Activated B cell treated with CpG ODN at 0.5 μM for 24 hours (primary cell): ENCODE measurements at regions not wholly inside any gene's neighbourhood (a gene's known extent, or its start where the extent isn't known, plus 50 kb on each side); places are given as distances from the start of the nearest gene placed in this dataset.

Source experiments
- ATAC-seq: fragments of 200-7000 bp; cut with Tn5 transposase; one replicate; pipeline ENCODE4 v1.10.0; 2021; ENCODE audit warnings: low read depth, mild to moderate bottlenecking, moderate library complexity
- CTCF ChIA-PET: fragments of 350-600 bp; sonication (Branson Sonifier 250); formaldehyde crosslinking; loops from one replicate; lab custom pipeline; 2021; ENCODE audit warnings: antibody characterized with exemption; lab: Charles Lee
- POLR2A ChIA-PET: fragments of 350-600 bp; sonication (Branson Sonifier 250); formaldehyde crosslinking; loops from one replicate; lab custom pipeline; 2021; ENCODE audit warnings: antibody characterized with exemption; lab: Charles Lee
- DNase-seq: peaks from one replicate; pipeline ENCODE4 v3.0.0; 2022
- H3K27ac Mint-ChIP-seq: one replicate; pipeline ENCODE4 v1.8.0; 2020; ENCODE audit warnings: mixed read lengths
- H3K27me3 Mint-ChIP-seq: one replicate; pipeline ENCODE4 v1.8.0; 2021; ENCODE audit warnings: mixed read lengths
- H3K36me3 Mint-ChIP-seq: one replicate; pipeline ENCODE4 v1.8.0; 2021; ENCODE audit warnings: low read depth, mixed read lengths
- H3K4me1 Mint-ChIP-seq: one replicate; pipeline ENCODE4 v1.8.0; 2021; ENCODE audit warnings: mixed read lengths
- H3K4me3 Mint-ChIP-seq: one replicate; pipeline ENCODE4 v1.8.0; 2020; ENCODE audit warnings: mild to moderate bottlenecking, mixed read lengths
- H3K9me3 Mint-ChIP-seq: one replicate; pipeline ENCODE4 v1.8.0; 2020; ENCODE audit warnings: mixed read lengths
- CTCF ChIP-seq: fragments of 200-600 bp; IDR thresholded peaks from one replicate; pipeline ENCODE4 v1.8.0; 2022; ENCODE audit warnings: antibody characterized with exemption, mild to moderate bottlenecking
- intact Hi-C: fragments of 100-400 bp; cut with micrococcal nuclease; formaldehyde crosslinking; loops from one replicate; pipeline ENCODE4 v1.15.1; 2024

DNA sequence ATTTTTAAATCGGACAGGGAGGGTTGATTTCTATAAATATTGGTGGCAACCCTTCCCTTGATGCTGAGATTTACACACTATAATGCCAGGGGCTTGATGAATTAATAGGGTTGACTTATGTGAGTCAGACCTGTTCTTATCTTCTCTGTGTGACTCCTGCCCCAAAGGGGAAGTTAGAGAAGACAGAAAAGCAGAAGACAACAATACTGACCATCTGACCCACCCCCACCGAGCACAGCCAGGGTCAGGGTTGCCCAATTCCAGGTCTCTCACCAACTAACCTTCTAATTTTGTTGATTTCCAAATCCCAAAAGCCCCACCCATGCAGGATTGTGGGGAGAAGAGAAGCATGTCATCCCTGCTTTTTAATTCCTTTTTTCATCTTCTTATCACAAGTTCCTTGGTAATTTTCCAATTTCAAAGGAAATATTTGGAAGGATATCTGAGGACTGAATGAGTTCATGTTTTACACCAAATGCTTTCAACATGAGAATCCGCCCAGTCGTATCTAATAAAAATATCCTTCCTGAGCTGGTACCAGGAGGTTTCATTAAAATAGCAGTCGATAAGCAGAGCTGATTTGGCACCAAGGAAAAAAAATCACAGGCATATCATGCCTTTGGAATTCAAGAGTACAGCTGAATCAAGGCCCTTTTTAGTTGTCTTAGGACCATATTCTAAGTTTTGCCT, 603.4 kb upstream of the CDH11 start:
- POLR2A ChIA-PET, result no interaction called here
- CTCF ChIA-PET, result no interaction called here
- intact Hi-C loops, result no loop called here
- DNase-seq, result no peak
- no peaks in the 10 kb centered on the region for H3K4me1 Mint-ChIP-seq
- no peaks in the 10 kb centered on the region for H3K36me3 Mint-ChIP-seq
- no peak overlapping the region for H3K27ac Mint-ChIP-seq
- H3K9me3 Mint-ChIP-seq, result no peaks in the 10 kb centered on the region
- H3K27me3 Mint-ChIP-seq, result no peaks in the 10 kb centered on the region
- ATAC-seq, result no peak
- H3K4me3 Mint-ChIP-seq, result no peak overlapping the region
- no peak for TF ChIP-seq CTCF

DNA sequence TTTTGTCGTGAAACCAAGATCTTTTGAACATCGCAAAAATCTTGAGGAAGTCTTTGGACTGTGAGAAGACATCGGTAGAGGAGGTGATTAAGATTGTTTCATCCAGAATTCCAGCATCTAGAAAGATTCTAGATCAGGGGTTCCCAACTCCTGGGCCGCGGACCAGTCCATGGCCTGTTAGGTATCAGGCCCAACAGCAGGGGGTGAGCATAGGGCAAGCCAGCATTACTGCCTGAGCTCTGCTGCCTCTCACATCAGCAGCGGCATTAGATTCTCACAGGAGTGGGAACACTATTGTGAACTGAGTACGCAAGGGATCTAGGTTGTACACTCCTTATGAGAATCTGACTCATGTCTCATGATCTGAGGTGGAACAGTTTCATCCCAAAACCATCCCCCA, 600.6 kb upstream of the CDH11 start:
- Mint-ChIP-seq H3K27me3 (no peaks in the 10 kb centered on the region), H3K4me1 (no peaks in the 10 kb centered on the region), H3K27ac (no peak overlapping the region), H3K4me3 (no peak overlapping the region), H3K36me3 (no peaks in the 10 kb centered on the region), H3K9me3 (no peaks in the 10 kb centered on the region)
- POLR2A ChIA-PET, result no interaction called here
- no peak for ATAC-seq
- no peak for DNase-seq
- no peak for TF ChIP-seq CTCF
- CTCF ChIA-PET, result no interaction called here
- intact Hi-C loops, result no loop called here

GRCh38 chr16:65717846-65718245, 596.0 kb upstream of the CDH11 start:
- no peaks in the 10 kb centered on the region for H3K9me3 Mint-ChIP-seq
- CTCF ChIA-PET, result no interaction called here

GRCh38 chr16:65716737-65717700, 595.2 kb upstream of the CDH11 start:
- no peak for TF ChIP-seq CTCF
- Mint-ChIP-seq H3K36me3 (no peaks in the 10 kb centered on the region), H3K27me3 (no peaks in the 10 kb centered on the region), H3K4me1 (no peaks in the 10 kb centered on the region), H3K4me3 (no peak overlapping the region), H3K9me3 (no peaks in the 10 kb centered on the region), H3K27ac (no peak overlapping the region)
- ChIA-PET CTCF (no interaction called here), POLR2A (no interaction called here)
- intact Hi-C loops, result no loop called here
- no peak for DNase-seq
- ATAC-seq, result no peak

More at GRCh38 chr16:65717846-65718245, 596.0 kb upstream of the CDH11 start:
- Mint-ChIP-seq H3K36me3 (no peaks in the 10 kb centered on the region), H3K4me1 (no peaks in the 10 kb centered on the region), H3K27me3 (no peaks in the 10 kb centered on the region), H3K4me3 (no peak overlapping the region), H3K27ac (no peak overlapping the region)
- intact Hi-C loops, result no loop called here
- no peak for TF ChIP-seq CTCF
- DNase-seq (no peak), ATAC-seq (no peak)
- POLR2A ChIA-PET, result no interaction called here

DNA sequence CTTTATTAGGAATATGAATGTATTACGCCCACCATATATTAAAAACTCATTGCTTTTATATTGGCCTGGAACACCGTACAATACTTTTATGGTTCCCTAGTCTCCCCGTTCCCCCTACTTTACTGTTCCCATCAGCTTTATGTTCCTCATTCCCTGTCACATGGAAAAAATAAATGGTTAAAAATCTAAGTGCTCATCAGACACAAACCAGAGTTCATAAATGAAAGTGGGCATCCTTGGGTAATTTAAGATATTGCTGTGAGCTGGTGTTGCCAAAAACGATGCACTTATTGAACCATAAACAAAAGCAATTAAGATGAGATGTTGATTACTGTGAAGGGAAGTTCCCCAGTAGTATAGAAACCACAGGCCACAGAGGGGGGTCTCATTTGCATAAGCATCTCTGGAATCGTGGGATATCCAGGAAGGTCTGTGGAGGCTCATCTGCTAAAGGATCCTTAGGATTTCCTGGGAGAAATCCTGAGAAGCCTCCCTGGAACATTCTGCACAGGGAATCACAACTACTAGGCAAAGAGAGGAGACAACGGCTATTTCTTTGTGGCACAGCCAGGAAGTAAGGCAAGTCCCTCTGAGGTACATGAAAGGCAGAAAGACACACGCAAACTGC, 591.4 kb upstream of the CDH11 start:
- ATAC-seq (no peak), DNase-seq (no peak)
- Mint-ChIP-seq H3K4me3 (no peak overlapping the region), H3K27ac (no peak overlapping the region), H3K9me3 (no peaks in the 10 kb centered on the region), H3K4me1 (no peaks in the 10 kb centered on the region), H3K27me3 (no peaks in the 10 kb centered on the region), H3K36me3 (no peaks in the 10 kb centered on the region)
- ChIA-PET POLR2A (no interaction called here), CTCF (no interaction called here)
- intact Hi-C loops, result no loop called here
- TF ChIP-seq CTCF, result no peak
